Mesothelial cell of epicardium (in vitro differentiated cells): ENCODE measurements at regions not wholly inside any gene's neighbourhood (a gene's known extent, or its start where the extent isn't known, plus 50 kb on each side); places are given as distances from the start of the nearest gene placed in this dataset.
A peak's percentile ranks its signal among the peaks of the same experiment; 100 is the strongest.

Source experiments
- DNase-seq, 2 experiments: peaks; one replicate each; pipeline ENCODE4 v3.0.0; 2021; ENCODE audit warnings: low spot score in 2 of 2; ENCODE audit not compliant: unreplicated experiment in 2 of 2
- H3K27ac Mint-ChIP-seq: 2 replicates; pipeline ENCODE4 v1.8.0; 2021; ENCODE audit warnings: mixed read lengths
- H3K27me3 Mint-ChIP-seq: 2 replicates; pipeline ENCODE4 v1.8.0; 2021; ENCODE audit warnings: low read depth, mixed read lengths
- H3K36me3 Mint-ChIP-seq: 2 replicates; pipeline ENCODE4 v1.8.0; 2021; ENCODE audit warnings: mixed read lengths
- H3K4me1 Mint-ChIP-seq: 2 replicates; pipeline ENCODE4 v1.8.0; 2021; ENCODE audit warnings: mixed read lengths
- H3K4me3 Mint-ChIP-seq: 2 replicates; pipeline ENCODE4 v1.8.0; 2021; ENCODE audit warnings: mild to moderate bottlenecking, moderate library complexity, mixed read lengths
- H3K9me3 Mint-ChIP-seq: 2 replicates; pipeline ENCODE4 v1.8.0; 2021; ENCODE audit warnings: mixed read lengths
- CTCF ChIP-seq: fragments of 200-600 bp; sonication (generic); IDR thresholded peaks from one replicate; pipeline ENCODE4 v1.5.0; 2021; ENCODE audit warnings: antibody characterized with exemption; ENCODE audit not compliant: unreplicated experiment

GRCh38 chr9:91162784-91163443 is 198.8 kb downstream of the AUH start:
- H3K9me3 Mint-ChIP-seq, result no peaks in the 10 kb centered on the region
- no peak for DNase-seq
- peaks cover 40% of the 10 kb centered on the region for H3K4me1 Mint-ChIP-seq
- no peaks in the 10 kb centered on the region for H3K36me3 Mint-ChIP-seq
- H3K27me3 Mint-ChIP-seq, result no peaks in the 10 kb centered on the region
- no peak overlapping the region for H3K4me3 Mint-ChIP-seq
- no peak for TF ChIP-seq CTCF
- H3K27ac Mint-ChIP-seq, result peak overlapping the region; percentile 8

- DNase-seq, result no peak
- Mint-ChIP-seq H3K4me1 (peaks cover 40% of the 10 kb centered on the region), H3K36me3 (no peaks in the 10 kb centered on the region)
Measured at GRCh38 chr9:91163444-91163772, 198.3 kb downstream of the AUH start.

GRCh38 chr9:91163773-91164471 is 197.8 kb downstream of the AUH start:
- Mint-ChIP-seq H3K27ac (no peak overlapping the region), H3K36me3 (no peaks in the 10 kb centered on the region), H3K4me1 (peaks cover 40% of the 10 kb centered on the region), H3K9me3 (no peaks in the 10 kb centered on the region), H3K4me3 (no peak overlapping the region), H3K27me3 (no peaks in the 10 kb centered on the region)
- TF ChIP-seq CTCF, result no peak
- no peak for DNase-seq

More at GRCh38 chr9:91163444-91163772, 198.3 kb downstream of the AUH start:
- no peaks in the 10 kb centered on the region for H3K27me3 Mint-ChIP-seq
- no peaks in the 10 kb centered on the region for H3K9me3 Mint-ChIP-seq
- no peak for TF ChIP-seq CTCF
- no peak overlapping the region for H3K4me3 Mint-ChIP-seq
- no peak overlapping the region for H3K27ac Mint-ChIP-seq
